ENCODE measurements at regions not wholly inside any gene's neighbourhood (a gene's known extent, or its start where the extent isn't known, plus 50 kb on each side); places are given as distances from the start of the nearest gene placed in this dataset.

- TF ChIP-seq, protein P1, sequence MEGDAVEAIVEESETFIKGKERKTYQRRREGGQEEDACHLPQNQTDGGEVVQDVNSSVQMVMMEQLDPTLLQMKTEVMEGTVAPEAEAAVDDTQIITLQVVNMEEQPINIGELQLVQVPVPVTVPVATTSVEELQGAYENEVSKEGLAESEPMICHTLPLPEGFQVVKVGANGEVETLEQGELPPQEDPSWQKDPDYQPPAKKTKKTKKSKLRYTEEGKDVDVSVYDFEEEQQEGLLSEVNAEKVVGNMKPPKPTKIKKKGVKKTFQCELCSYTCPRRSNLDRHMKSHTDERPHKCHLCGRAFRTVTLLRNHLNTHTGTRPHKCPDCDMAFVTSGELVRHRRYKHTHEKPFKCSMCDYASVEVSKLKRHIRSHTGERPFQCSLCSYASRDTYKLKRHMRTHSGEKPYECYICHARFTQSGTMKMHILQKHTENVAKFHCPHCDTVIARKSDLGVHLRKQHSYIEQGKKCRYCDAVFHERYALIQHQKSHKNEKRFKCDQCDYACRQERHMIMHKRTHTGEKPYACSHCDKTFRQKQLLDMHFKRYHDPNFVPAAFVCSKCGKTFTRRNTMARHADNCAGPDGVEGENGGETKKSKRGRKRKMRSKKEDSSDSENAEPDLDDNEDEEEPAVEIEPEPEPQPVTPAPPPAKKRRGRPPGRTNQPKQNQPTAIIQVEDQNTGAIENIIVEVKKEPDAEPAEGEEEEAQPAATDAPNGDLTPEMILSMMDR (IDR thresholded peaks at IDR 0.05; ENCODE audit: borderline replicate concordance, extremely low read depth, low read length, poor library complexity, severe bottlenecking), result no peak
- no peak for TF ChIP-seq EZH2 (IDR thresholded peaks at IDR 0.05; ENCODE audit: borderline replicate concordance, low read depth, low read length, severe bottlenecking)
These were observed 95.2 kb upstream of the TMEM26 start for GRCh38 chr10:61548364-61548763.
